Fibroblast of pulmonary artery (primary cell): ENCODE measurements at regions not wholly inside any gene's neighbourhood (a gene's known extent, or its start where the extent isn't known, plus 50 kb on each side); places are given as distances from the start of the nearest gene placed in this dataset.

Source experiments
- DNase-seq: peaks from one replicate; pipeline ENCODE4 v3.0.0-alpha.2; 2010; ENCODE audit warnings: low read depth
- H3K4me3 ChIP-seq: replicated peaks from 2 replicates; pipeline ENCODE4 v1.5.1; 2011; ENCODE audit warnings: low read depth, mild to moderate bottlenecking, control low read depth, low read length, moderate library complexity
- TF ChIP-seq, protein P1 (sequence below): IDR thresholded peaks from 2 replicates; pipeline ENCODE4 v1.5.1; 2011; ENCODE audit warnings: mild to moderate bottlenecking, control low read depth, low read length, inconsistent platforms; ENCODE audit errors: missing control alignments

DNA sequence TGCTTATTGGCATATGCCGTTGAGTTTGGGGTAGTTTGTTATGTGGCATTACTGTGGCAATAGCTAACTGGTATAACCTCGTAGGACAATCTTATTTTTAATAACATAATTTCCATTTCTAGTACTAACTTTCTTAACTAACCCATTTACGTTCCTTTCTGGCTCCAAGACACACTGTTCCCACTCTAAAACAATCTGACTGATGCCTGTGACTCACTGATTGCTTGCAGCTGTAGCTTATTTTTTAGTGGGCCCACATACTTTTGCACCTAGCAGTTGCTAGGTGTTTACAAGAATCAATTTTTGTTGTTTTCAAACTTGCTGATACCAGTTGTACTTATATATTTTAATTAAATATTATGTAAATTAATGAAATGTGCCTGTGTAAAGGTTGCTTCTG lies 52.2 kb downstream of the FAT3 start:
- TF ChIP-seq, protein P1, sequence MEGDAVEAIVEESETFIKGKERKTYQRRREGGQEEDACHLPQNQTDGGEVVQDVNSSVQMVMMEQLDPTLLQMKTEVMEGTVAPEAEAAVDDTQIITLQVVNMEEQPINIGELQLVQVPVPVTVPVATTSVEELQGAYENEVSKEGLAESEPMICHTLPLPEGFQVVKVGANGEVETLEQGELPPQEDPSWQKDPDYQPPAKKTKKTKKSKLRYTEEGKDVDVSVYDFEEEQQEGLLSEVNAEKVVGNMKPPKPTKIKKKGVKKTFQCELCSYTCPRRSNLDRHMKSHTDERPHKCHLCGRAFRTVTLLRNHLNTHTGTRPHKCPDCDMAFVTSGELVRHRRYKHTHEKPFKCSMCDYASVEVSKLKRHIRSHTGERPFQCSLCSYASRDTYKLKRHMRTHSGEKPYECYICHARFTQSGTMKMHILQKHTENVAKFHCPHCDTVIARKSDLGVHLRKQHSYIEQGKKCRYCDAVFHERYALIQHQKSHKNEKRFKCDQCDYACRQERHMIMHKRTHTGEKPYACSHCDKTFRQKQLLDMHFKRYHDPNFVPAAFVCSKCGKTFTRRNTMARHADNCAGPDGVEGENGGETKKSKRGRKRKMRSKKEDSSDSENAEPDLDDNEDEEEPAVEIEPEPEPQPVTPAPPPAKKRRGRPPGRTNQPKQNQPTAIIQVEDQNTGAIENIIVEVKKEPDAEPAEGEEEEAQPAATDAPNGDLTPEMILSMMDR, result no peak
- H3K4me3 ChIP-seq, result no peak overlapping the region
- peak; percentile 25 for DNase-seq

DNA sequence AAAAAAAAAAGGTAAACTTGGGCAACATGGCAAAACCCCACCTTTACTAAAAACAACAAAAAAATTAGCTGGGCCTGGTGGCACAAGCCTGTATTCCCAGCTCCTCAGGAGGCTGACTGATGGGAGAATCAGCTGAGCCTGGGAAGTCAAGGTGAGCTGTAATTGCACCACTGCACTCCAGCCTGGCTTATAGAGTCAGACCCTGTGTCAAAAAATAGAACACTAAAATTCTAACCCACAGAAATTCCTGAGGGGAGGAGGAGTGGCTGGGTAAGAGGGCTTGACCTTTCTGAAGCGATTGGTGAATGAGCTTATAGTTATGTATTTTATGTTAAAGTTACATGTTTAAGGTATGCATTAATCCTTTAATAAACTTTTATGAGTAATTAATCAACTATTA lies 53.3 kb downstream of the FAT3 start:
- no peak overlapping the region for H3K4me3 ChIP-seq
- no peak for DNase-seq
- TF ChIP-seq, protein P1, result no peak

DNA sequence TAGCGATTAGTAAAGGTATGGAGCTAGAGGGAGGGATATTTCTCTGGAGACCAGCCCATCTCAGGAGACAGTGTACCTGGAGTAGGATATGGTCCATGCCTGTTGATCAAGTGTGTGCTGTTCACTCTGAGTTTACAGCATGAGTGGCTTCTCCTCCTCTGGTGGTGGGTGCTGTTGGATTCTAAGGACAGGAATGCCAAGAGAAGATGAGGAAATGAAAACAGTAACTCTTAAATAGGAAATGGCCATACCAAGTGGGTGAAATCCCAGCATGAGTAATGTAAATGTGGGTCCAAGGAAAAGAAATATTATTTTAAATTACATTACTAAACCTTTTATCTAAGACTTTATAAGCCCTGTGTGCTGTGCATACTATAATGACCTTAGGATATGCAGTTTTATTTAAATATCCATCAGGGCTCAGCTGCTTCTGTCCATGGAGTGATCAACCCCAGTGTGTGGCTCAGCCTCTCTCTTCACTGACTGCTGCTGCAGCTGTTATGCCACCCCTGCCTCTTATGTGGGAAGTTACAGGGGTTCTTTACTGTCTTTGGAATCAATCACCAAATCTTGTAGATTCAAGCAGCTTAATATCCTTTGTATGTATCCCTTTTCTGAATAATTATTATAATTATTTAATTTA lies 54.3 kb downstream of the FAT3 start:
- no peak for DNase-seq
- H3K4me3 ChIP-seq, result no peak overlapping the region
- TF ChIP-seq, protein P1, result no peak

DNA sequence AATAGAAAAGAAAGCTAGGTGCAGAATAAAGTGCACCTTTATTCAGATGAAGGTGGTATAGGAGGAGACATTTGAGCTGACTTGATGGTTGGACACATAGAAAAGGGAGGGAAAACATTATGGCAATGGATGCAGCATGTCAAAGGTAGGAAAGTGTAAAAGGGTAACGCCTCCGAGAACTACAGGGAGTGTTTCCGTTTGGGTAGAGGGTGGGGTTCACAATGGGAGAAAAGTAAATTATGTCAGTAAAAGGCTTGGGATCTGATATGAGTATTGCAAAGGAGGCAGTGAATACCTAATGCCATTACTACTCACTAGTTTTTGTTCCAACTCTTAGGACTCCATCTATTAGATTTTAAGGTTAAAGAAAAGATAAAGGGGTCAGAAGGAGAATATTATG lies 59.5 kb downstream of the FAT3 start:
- no peak for DNase-seq
- TF ChIP-seq, protein P1, result no peak
- H3K4me3 ChIP-seq, result no peak overlapping the region

DNA sequence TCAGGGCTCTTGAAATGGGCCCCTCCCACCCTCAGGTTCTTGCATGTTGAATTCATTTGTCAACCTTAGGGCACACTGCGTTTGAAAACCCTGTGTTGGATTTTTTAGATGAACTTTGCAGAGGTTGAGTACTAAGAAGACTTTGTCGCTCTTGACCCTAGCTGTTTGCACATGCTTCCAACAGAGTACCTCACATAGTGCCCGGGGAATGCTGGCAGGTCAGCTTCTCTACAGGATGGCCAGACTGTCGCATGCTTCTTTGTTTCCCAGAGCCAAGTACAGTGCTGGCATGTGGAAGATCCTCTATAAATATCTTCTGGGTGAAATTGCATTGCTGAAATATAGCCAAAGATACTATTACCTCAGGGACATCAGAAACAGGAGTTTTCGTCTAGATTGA lies 59.9 kb downstream of the FAT3 start:
- TF ChIP-seq, protein P1, result no peak
- DNase-seq, result no peak
- H3K4me3 ChIP-seq, result no peak overlapping the region

DNA sequence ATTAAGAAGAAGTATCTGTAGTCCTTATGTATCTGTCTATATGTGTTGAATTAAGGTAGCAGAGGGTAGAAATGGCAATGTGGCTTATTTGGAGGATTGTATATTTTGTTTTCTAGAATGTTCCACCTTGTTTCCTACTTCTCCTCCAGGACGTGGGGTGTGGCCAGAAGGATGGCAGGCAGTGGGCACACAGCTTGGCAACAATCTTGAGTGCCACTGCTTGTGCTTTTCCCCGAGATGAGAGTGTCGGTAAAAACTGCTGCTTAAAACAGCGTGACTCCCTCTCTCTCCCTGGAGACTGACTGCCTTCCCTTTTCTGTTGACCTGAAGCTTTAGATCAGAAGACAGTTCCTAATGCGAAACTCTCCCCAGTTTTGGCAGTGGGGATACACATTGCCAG lies 61.2 kb downstream of the FAT3 start:
- no peak overlapping the region for H3K4me3 ChIP-seq
- no peak for DNase-seq
- TF ChIP-seq, protein P1, result no peak

DNA sequence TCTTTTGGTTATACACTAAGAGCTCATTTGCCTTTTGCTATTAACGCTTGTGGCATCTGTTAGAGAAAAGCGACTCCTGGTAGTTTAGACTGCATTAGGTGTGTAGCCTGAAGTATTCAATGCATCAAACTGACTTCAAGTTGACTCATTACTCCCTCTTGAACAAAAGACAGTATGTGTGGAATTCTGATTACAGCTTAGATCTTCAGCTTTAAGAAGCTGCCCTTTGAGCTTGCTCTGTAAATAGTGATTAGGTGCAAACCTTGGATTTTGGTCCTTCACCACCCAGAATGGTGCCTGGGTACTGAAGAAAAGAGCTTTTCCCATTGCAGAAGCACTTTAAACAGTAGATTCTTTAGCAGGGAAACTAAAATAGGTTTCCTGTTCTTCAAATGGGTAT lies 62.1 kb downstream of the FAT3 start:
- H3K4me3 ChIP-seq, result no peak overlapping the region
- DNase-seq, result no peak
- TF ChIP-seq, protein P1, result no peak
